Activated effector memory CD4-positive, alpha-beta T cell treated with Interleukin-2 at 50 U/mL for 16 hours (primary cell): ENCODE measurements at regions not wholly inside any gene's neighbourhood (a gene's known extent, or its start where the extent isn't known, plus 50 kb on each side); places are given as distances from the start of the nearest gene placed in this dataset.
"Not testable (repeated sequence)": the region's sequence is repeated elsewhere in the genome, so short reads cannot be mapped to it uniquely, and the experiment has no call there.

ENCODE experiments used
- DNase-seq: peaks from one replicate; pipeline ENCODE4 v3.0.0-alpha.2; 2020

- no peak for DNase-seq
These were observed 240.1 kb downstream of the TFAP2A start for GRCh38 chr6:10174761-10175160.

DNA sequence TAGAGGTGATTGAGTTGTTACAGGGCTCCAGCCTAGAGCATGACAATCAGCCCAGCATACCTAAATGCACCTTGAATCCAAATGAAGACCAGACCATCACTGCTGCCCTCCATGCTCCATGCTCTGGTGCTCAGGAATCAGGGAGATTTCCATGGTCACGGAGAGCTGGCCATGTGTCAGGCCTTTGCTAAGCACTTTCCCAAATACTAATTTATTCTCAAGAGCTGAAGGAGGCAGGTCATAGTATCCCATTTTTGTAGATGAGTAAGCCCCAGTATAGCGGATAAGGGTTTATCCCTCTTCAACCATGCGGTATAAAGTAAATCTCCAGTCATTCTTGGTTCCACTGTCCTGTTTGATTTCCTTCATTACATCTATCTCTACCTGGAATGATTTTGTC is 240.8 kb downstream of the TFAP2A start:
- no peak for DNase-seq

DNA sequence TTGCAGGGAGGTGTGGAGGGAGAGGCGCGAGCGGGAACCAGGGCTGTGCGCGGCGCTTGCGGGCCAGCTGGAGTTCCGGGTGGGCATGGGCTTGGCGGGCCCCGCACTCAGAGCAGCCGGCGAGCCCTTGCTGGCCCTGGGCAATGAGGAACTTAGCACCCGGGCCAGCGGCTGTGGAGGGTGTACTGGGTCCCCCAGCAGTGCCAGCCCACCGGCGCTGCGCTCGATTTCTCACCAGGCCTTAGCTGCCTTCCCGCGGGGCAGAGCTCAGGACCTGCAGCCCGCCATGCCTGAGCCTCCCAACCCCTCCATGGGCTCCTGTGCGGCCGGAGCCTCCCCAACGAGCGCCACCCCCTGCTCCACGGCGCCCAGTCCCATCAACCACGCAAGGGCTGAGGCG is 243.2 kb downstream of the TFAP2A start:
- not testable (repeated sequence) for DNase-seq

GRCh38 chr6:10170816-10171215 is 244.1 kb downstream of the TFAP2A start:
- DNase-seq, result no peak

GRCh38 chr6:10166031-10166430 is 248.8 kb downstream of the TFAP2A start:
- DNase-seq, result no peak

- DNase-seq, result no peak
These were observed 251.5 kb downstream of the TFAP2A start for GRCh38 chr6:10163203-10163962.

DNA sequence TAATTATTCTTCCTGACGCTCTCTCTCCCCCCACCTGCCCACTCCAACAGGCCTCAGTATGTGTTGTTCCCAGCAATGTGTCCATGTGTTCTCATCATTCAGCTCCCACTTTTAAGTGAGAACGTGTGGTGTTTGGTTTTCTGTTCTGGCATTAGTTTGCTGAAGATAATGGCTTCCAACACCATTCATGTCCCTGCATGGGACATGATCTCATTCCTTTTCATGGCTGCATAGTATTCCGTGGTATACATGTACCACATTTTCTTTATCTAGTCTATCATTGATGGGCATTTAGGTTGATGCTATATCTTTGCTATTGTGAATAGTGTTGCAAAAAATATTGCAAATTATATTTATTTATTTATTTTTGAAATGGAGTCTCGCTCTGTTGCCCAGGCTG is 258.0 kb downstream of the TFAP2A start:
- DNase-seq, result no peak

GRCh38 chr6:10154251-10154650 is 260.6 kb downstream of the TFAP2A start:
- DNase-seq, result no peak

GRCh38 chr6:10151144-10151915 is 263.5 kb downstream of the TFAP2A start:
- no peak for DNase-seq

- DNase-seq, result no peak
These were observed 265.3 kb downstream of the TFAP2A start for GRCh38 chr6:10149603-10150002.

- no peak for DNase-seq
These were observed 268.0 kb downstream of the TFAP2A start for GRCh38 chr6:10146715-10147451.

- no peak for DNase-seq
These were observed 270.1 kb downstream of the TFAP2A start for GRCh38 chr6:10144772-10145171.

GRCh38 chr6:10141746-10142443 is 273.0 kb downstream of the TFAP2A start:
- no peak for DNase-seq

- no peak for DNase-seq
These were observed 274.1 kb downstream of the TFAP2A start for GRCh38 chr6:10140824-10141223.

GRCh38 chr6:10140136-10140535 is 274.7 kb downstream of the TFAP2A start:
- no peak for DNase-seq

GRCh38 chr6:10138917-10139316 is 276.0 kb downstream of the TFAP2A start:
- no peak for DNase-seq

DNA sequence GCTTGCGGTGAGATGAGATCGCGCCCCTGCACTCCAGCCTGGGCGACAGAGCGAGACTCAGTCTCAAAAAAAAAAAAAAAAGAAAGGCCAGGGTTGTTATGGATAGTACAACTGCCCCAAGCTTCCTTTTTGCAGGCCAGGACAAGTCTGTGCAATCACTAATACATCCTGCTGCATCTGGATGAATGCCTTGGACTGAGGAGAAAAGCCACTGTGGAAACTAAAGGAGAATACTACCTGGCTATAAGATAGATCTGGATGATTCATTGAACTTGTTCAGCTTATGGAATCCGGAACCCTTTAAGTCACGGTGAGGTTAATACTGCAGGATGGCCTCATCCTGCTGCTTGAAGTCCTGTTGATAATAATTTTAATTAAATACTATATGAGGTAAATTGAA is 278.2 kb downstream of the TFAP2A start:
- DNase-seq, result no peak

GRCh38 chr6:10134185-10134584 is 280.7 kb downstream of the TFAP2A start:
- not testable (repeated sequence) for DNase-seq

DNA sequence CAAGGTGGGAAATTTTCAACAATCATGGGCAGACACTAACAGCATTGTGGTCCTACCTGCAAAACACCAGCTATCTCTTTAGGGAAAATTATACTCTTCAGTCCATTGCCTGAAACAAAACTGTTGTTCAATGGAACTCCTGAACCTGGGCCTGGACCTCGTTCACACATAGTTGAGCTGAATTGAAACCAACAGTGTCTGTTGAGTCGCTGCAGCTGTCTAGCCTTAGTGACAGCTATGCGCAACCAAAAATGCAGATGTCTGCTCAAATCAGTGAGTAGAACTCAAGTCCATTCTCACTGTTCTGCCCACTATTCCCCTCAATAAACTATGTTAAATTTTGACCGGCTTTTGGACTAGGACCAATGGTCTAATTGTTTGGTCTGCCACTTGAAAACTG is 286.2 kb downstream of the TFAP2A start:
- no peak for DNase-seq

DNA sequence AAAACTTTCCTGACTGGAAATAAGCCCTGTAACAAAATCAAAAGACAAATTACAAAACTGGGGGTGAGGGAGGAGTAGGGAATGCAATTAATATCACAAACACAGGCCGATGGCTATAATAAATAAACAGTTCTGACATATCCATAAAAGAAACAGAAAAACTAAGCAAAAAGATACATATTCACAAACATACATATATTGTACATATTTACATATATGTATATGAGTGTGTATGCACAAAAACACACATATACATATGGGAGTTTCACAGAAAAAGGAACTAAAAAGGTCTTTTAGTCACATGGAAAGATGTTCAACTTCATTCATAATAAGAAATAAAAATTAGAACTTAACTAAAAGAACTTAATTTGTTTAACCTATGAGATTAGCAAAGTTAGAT is 292.7 kb downstream of the TFAP2A start:
- no peak for DNase-seq

DNA sequence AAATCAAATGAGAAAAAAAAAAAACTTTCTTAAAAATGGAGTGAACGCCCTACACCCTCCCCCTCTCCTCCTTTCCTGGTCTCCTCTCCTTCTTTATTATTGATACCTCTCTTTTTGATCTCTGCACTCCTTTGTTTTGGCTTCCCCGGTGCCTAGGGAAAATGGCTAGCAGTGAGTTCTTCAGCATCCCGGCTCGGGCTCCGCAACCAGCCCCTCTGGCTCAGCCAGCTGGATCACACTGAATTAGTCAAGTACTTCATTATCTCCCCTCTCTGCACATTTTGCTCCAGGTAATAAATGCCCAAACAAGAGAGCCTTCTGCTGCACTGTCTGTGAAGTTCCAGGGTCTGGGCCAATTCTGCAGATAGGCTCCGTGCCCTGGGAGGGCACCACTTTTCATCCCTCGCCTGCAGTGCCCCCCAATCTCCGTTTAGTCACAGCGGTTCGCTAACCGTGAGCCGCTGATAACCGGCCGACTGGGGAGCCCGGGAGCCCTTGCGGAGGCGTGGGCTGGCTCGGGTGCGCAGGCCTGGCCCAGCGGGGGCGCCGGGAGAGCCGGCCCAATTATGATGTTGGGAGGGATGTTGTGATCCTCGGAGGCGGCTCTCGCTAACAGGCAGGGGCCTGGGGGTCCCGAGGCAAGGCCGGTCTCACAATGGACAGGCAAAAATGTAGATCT is 301.9 kb downstream of the TFAP2A start:
- no peak for DNase-seq

GRCh38 chr6:10111975-10112374 is 302.9 kb downstream of the TFAP2A start:
- no peak for DNase-seq
